Vagina (tissue), 2 donors: ENCODE measurements at regions not wholly inside any gene's neighbourhood (a gene's known extent, or its start where the extent isn't known, plus 50 kb on each side); places are given as distances from the start of the nearest gene placed in this dataset.

Experiments
- DNase-seq, 2 donors: peaks; one replicate each; pipeline ENCODE4 v3.0.0-alpha.2; 2017; ENCODE audit errors: extremely low spot score in 2 of 2
- H3K27ac ChIP-seq: fragments of 200-600 bp; sonication (generic); one replicate; pipeline ENCODE4 v1.5.1; 2019
- H3K27me3 ChIP-seq: fragments of 200-600 bp; sonication (generic); one replicate; pipeline ENCODE4 v1.5.1; 2019
- H3K36me3 ChIP-seq, 2 donors: fragments of 200-600 bp; sonication (generic); one replicate each; pipeline ENCODE4 v1.5.1; 2017 to 2019
- H3K4me1 ChIP-seq: fragments of 200-600 bp; sonication (generic); one replicate; pipeline ENCODE4 v1.5.1; 2019
- H3K4me3 ChIP-seq, 2 donors: fragments of 200-600 bp; sonication (generic); 1 replicate in 1 of 2; 2 replicates in 1 of 2; pipeline ENCODE4 v1.5.1; 2016 to 2019
- H3K9me3 ChIP-seq: fragments of 200-600 bp; sonication (generic); one replicate; pipeline ENCODE4 v1.5.1; 2019
- POLR2A ChIP-seq, 2 donors: fragments of 450-650 bp; IDR thresholded peaks; one replicate each; pipeline ENCODE4 v1.6.1; 2017; ENCODE audit warnings: antibody characterized with exemption in 2 of 2, mild to moderate bottlenecking in 2 of 2, moderate library complexity in 2 of 2
- POLR2AphosphoS5 ChIP-seq, 2 donors: sonication (generic); formaldehyde crosslinking; IDR thresholded peaks; one replicate each; pipeline ENCODE4 v1.9.0; 2017; ENCODE audit warnings: antibody characterized with exemption in 2 of 2, mild to moderate bottlenecking in 2 of 2, low read depth in 1 of 2; ENCODE audit not compliant: insufficient read depth in 1 of 2
- intact Hi-C: fragments of 100-400 bp; cut with DNase I; formaldehyde crosslinking; loops from one replicate; pipeline ENCODE4 v1.15.1; 2023
- TF ChIP-seq, protein P1 (sequence below), 3 experiments: fragments of 450-650 bp in 2 of 3; fragments of 200-600 bp in 1 of 3; sonication (generic) in 1 of 3; IDR thresholded peaks; one replicate each; pipeline ENCODE4 v1.5.1; 2017 to 2019; ENCODE audit warnings: antibody characterized with exemption in 3 of 3, mild to moderate bottlenecking in 2 of 3, moderate library complexity in 2 of 3

DNA sequence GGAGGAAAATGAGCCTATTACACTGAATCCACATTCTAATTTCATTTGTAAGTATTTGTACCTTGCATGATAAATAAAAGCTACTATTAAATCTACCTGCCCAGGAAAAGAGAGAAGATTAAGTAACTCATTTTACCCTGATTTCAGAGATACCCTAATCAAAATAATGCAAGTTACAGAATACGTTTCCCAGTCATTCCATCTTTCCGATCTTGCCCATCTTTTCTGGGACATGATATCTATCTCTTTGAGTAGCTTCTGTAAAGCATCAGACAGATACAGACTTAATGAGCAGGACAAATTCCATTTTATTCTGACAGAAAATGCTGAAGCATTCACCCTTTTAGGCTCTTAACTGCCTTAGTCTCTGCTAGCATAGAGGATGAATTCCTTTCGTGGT, 56.6 kb downstream of the SPRY2 start:
- no peaks in the 10 kb centered on the region for H3K36me3 ChIP-seq
- no peaks in the 10 kb centered on the region for H3K9me3 ChIP-seq
- intact Hi-C loops = no loop called here
- no peak overlapping the region for H3K27ac ChIP-seq
- H3K4me3 ChIP-seq = no peak overlapping the region
- H3K27me3 ChIP-seq = no peaks in the 10 kb centered on the region
- DNase-seq = no peak
- H3K4me1 ChIP-seq = no peaks in the 10 kb centered on the region
- TF ChIP-seq POLR2AphosphoS5 (IDR thresholded peaks at IDR 0.05; ENCODE audit: insufficient read depth in 1 of 2, low read depth in 1 of 2) (no peak), POLR2A (IDR thresholded peaks at IDR 0.05) (no peak)
- TF ChIP-seq, protein P1, sequence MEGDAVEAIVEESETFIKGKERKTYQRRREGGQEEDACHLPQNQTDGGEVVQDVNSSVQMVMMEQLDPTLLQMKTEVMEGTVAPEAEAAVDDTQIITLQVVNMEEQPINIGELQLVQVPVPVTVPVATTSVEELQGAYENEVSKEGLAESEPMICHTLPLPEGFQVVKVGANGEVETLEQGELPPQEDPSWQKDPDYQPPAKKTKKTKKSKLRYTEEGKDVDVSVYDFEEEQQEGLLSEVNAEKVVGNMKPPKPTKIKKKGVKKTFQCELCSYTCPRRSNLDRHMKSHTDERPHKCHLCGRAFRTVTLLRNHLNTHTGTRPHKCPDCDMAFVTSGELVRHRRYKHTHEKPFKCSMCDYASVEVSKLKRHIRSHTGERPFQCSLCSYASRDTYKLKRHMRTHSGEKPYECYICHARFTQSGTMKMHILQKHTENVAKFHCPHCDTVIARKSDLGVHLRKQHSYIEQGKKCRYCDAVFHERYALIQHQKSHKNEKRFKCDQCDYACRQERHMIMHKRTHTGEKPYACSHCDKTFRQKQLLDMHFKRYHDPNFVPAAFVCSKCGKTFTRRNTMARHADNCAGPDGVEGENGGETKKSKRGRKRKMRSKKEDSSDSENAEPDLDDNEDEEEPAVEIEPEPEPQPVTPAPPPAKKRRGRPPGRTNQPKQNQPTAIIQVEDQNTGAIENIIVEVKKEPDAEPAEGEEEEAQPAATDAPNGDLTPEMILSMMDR (IDR thresholded peaks at IDR 0.05) = no peak

GRCh38 chr13:80278706-80279105, 62.2 kb downstream of the SPRY2 start:
- Histone ChIP-seq H3K27ac (no peak overlapping the region), H3K4me1 (peaks cover 6% of the 10 kb centered on the region), H3K27me3 (no peaks in the 10 kb centered on the region), H3K9me3 (no peaks in the 10 kb centered on the region), H3K36me3 (no peaks in the 10 kb centered on the region), H3K4me3 (no peak overlapping the region)
- no peak for DNase-seq
- intact Hi-C loops = no loop called here
- no peak for TF ChIP-seq POLR2AphosphoS5 (IDR thresholded peaks at IDR 0.05; ENCODE audit: insufficient read depth in 1 of 2, low read depth in 1 of 2)
- TF ChIP-seq, protein P1 (IDR thresholded peaks at IDR 0.05) = no peak
- TF ChIP-seq POLR2A (IDR thresholded peaks at IDR 0.05) = no peak

DNA sequence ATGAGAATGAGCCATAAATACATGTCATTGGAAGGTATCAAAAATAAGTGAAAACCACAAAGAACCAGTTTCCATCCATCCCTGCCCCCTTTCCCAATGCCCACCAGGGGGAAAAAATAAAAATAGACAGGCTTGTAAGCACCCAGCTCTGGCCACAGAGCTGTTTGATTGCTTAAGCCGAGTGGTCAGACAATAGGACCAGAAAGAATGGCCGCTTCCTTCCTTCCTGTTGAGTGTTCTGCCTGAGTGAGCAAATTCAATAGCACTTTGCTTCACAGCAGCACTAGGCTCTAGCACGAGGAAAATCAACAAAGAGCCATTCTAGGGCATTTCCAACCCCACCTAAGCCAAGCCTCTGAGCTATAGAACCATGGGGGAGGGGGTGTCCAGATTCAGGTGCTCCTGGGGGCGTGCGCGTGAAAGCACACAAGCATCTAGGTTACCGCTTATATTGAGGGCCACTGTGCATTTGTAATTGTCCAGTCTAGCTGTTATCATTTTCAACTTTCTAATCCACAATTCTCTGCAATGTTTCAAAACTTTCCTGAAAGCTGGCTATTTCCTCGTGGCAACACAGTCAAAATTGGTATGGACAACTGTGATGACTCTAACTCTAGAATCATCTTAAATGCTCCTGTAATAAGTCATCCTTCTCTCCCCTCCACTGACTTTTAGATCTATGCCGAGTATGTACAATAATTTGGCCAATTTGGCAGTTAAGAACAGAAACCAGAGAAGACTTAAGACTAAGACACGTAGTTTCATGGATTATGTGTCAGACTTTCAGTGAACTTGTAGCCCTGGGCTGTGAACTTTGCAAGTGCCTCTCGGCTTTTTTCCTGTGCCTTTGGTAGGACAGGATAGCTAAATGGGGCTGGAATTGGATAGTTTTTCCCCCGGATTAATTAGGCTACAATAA, 64.3 kb downstream of the SPRY2 start:
- Histone ChIP-seq H3K4me3 (no peak overlapping the region), H3K27ac (no peak overlapping the region), H3K27me3 (no peaks in the 10 kb centered on the region), H3K4me1 (peaks cover 6% of the 10 kb centered on the region), H3K36me3 (no peaks in the 10 kb centered on the region), H3K9me3 (no peaks in the 10 kb centered on the region)
- intact Hi-C loops = no loop called here
- DNase-seq = no peak
- TF ChIP-seq POLR2A (IDR thresholded peaks at IDR 0.05) = no peak

- TF ChIP-seq POLR2A (IDR thresholded peaks at IDR 0.05) (no peak), POLR2AphosphoS5 (IDR thresholded peaks at IDR 0.05; ENCODE audit: insufficient read depth in 1 of 2, low read depth in 1 of 2) (no peak)
- TF ChIP-seq, protein P1 (IDR thresholded peaks at IDR 0.05) = no peak
- Histone ChIP-seq H3K27me3 (no peaks in the 10 kb centered on the region), H3K4me3 (no peak overlapping the region), H3K27ac (no peak overlapping the region), H3K4me1 (peaks cover 6% of the 10 kb centered on the region), H3K36me3 (no peaks in the 10 kb centered on the region), H3K9me3 (no peaks in the 10 kb centered on the region)
- intact Hi-C loops = no loop called here
- DNase-seq = no peak
These were observed 66.3 kb downstream of the SPRY2 start for GRCh38 chr13:80274643-80275042.

DNA sequence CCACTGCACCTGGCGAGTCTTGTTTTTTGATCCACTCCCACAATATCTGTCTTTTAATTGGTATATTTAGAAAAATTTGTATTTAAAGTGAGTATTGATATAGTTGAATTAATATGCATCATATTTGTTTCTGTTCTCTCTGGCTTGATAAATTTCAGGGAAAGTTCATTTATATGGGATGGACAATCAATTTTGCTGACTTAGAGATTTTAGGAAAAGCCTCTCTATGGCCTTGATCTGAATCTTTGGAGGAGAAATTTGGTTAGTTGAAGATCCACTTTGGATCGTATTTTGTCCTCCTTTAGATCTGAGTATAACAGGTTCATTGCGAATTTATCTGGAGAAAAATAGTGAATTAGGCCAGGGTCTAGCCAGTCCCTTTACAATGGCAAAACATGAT, 67.2 kb downstream of the SPRY2 start:
- H3K27ac ChIP-seq = no peak overlapping the region
- intact Hi-C loops = no loop called here
- H3K4me1 ChIP-seq = peaks cover 6% of the 10 kb centered on the region
- no peaks in the 10 kb centered on the region for H3K36me3 ChIP-seq
- H3K27me3 ChIP-seq = no peaks in the 10 kb centered on the region
- no peak for DNase-seq
- H3K9me3 ChIP-seq = no peaks in the 10 kb centered on the region
- H3K4me3 ChIP-seq = no peak overlapping the region
- TF ChIP-seq POLR2A (IDR thresholded peaks at IDR 0.05) (no peak), POLR2AphosphoS5 (IDR thresholded peaks at IDR 0.05; ENCODE audit: insufficient read depth in 1 of 2, low read depth in 1 of 2) (no peak)
- TF ChIP-seq, protein P1 (IDR thresholded peaks at IDR 0.05) = no peak
